ENCODE measurements at regions not wholly inside any gene's neighbourhood (a gene's known extent, or its start where the extent isn't known, plus 50 kb on each side); places are given as distances from the start of the nearest gene placed in this dataset.

GRCh38 chr7:114755856-114756255 is 166.0 kb upstream of the MDFIC start:
- DNase-seq (ENCODE audit: low spot score) = peak; percentile 63

GRCh38 chr7:114758661-114759227 is 163.2 kb upstream of the MDFIC start:
- no peak for DNase-seq (ENCODE audit: low spot score)

- DNase-seq (ENCODE audit: low spot score) = no peak
Observed at GRCh38 chr7:114759347-114760062, 162.4 kb upstream of the MDFIC start.

- no peak for DNase-seq (ENCODE audit: low spot score)
Observed at GRCh38 chr7:114760477-114760876, 161.4 kb upstream of the MDFIC start.

GRCh38 chr7:114761973-114762372 is 159.9 kb upstream of the MDFIC start:
- no peak for DNase-seq (ENCODE audit: low spot score)

- no peak for DNase-seq (ENCODE audit: low spot score)
Observed at GRCh38 chr7:114765331-114766040, 156.4 kb upstream of the MDFIC start.

GRCh38 chr7:114766041-114766356 is 155.9 kb upstream of the MDFIC start:
- no peak for DNase-seq (ENCODE audit: low spot score)

GRCh38 chr7:114777288-114777687 is 144.6 kb upstream of the MDFIC start:
- no peak for DNase-seq (ENCODE audit: low spot score)

GRCh38 chr7:114783508-114783907 is 138.4 kb upstream of the MDFIC start:
- DNase-seq (ENCODE audit: low spot score) = no peak

GRCh38 chr7:114784177-114784576 is 137.7 kb upstream of the MDFIC start:
- no peak for DNase-seq (ENCODE audit: low spot score)

- no peak for DNase-seq (ENCODE audit: low spot score)
Observed at GRCh38 chr7:114784746-114785145, 137.1 kb upstream of the MDFIC start.

GRCh38 chr7:114785496-114785895 is 136.4 kb upstream of the MDFIC start:
- DNase-seq (ENCODE audit: low spot score) = peak; percentile 7

GRCh38 chr7:114786455-114786854 is 135.4 kb upstream of the MDFIC start:
- no peak for DNase-seq (ENCODE audit: low spot score)

GRCh38 chr7:114787556-114787955 is 134.3 kb upstream of the MDFIC start:
- no peak for DNase-seq (ENCODE audit: low spot score)

GRCh38 chr7:114788706-114789105 is 133.2 kb upstream of the MDFIC start:
- DNase-seq (ENCODE audit: low spot score) = no peak

GRCh38 chr7:114789161-114789560 is 132.7 kb upstream of the MDFIC start:
- no peak for DNase-seq (ENCODE audit: low spot score)

- DNase-seq (ENCODE audit: low spot score) = no peak
Observed at GRCh38 chr7:114789871-114790311, 132.0 kb upstream of the MDFIC start.

GRCh38 chr7:114790521-114790920 is 131.4 kb upstream of the MDFIC start:
- DNase-seq (ENCODE audit: low spot score) = no peak

- no peak for DNase-seq (ENCODE audit: low spot score)
Observed at GRCh38 chr7:114791771-114792170, 130.1 kb upstream of the MDFIC start.

- no peak for DNase-seq (ENCODE audit: low spot score)
Observed at GRCh38 chr7:114793155-114793845, 128.6 kb upstream of the MDFIC start.

GRCh38 chr7:114795475-114795874 is 126.4 kb upstream of the MDFIC start:
- peak; percentile 8 for DNase-seq (ENCODE audit: low spot score)

GRCh38 chr7:114799628-114800028 is 122.3 kb upstream of the MDFIC start:
- DNase-seq (ENCODE audit: low spot score) = no peak

Measured in umbilical cord (tissue), 1 donor.